ENCODE measurements at regions not wholly inside any gene's neighbourhood (a gene's known extent, or its start where the extent isn't known, plus 50 kb on each side); places are given as distances from the start of the nearest gene placed in this dataset.

- intact Hi-C loops (cut with DNase I): no loop called here
- WGBS, 2 donors: 31 to 35% methylated on average over 7 of the region's 7 CpGs
Measured at GRCh38 chr16:86241681-86242080, 268.6 kb upstream of the FOXF1 start.

GRCh38 chr16:86242244-86243122, 267.8 kb upstream of the FOXF1 start:
- no peaks in the 10 kb centered on the region for H3K9me3 ChIP-seq (ENCODE audit: control insufficient read depth, low read length)
- 68% methylated on average over 16 of the region's 16 CpGs for WGBS, 2 donors
- intact Hi-C loops (cut with DNase I): no loop called here
- no peak overlapping the region for H3K4me3 ChIP-seq (ENCODE audit: low read length in 2 of 2)
- H3K27me3 ChIP-seq (ENCODE audit: control insufficient read depth in 1 of 2, insufficient read depth in 2 of 2, low read length in 1 of 2): no peaks in the 10 kb centered on the region
- no peaks in the 10 kb centered on the region for H3K4me1 ChIP-seq (ENCODE audit: control insufficient read depth in 1 of 2, insufficient read depth in 2 of 2, low read length in 2 of 2)
- no peak for ATAC-seq (ENCODE audit: low FRiP score)
- no peaks in the 10 kb centered on the region for H3K36me3 ChIP-seq (ENCODE audit: control insufficient read depth in 1 of 2, insufficient read depth in 2 of 2, low read length in 1 of 2)
- no peak for DNase-seq
- no peak overlapping the region for H3K27ac ChIP-seq (ENCODE audit: low read depth in 1 of 2, low read length in 2 of 2)

More at GRCh38 chr16:86241681-86242080, 268.6 kb upstream of the FOXF1 start:
- no peak for DNase-seq
- Histone ChIP-seq H3K4me1 (ENCODE audit: control insufficient read depth in 1 of 2, insufficient read depth in 2 of 2, low read length in 2 of 2) (no peaks in the 10 kb centered on the region), H3K27me3 (ENCODE audit: control insufficient read depth in 1 of 2, insufficient read depth in 2 of 2, low read length in 1 of 2) (no peaks in the 10 kb centered on the region), H3K27ac (ENCODE audit: low read depth in 1 of 2, low read length in 2 of 2) (no peak overlapping the region), H3K36me3 (ENCODE audit: control insufficient read depth in 1 of 2, insufficient read depth in 2 of 2, low read length in 1 of 2) (no peaks in the 10 kb centered on the region), H3K4me3 (ENCODE audit: low read length in 2 of 2) (no peak overlapping the region), H3K9me3 (ENCODE audit: control insufficient read depth, low read length) (no peaks in the 10 kb centered on the region)
- no peak for ATAC-seq (ENCODE audit: low FRiP score)

GRCh38 chr16:86243123-86243473, 267.2 kb upstream of the FOXF1 start:
- H3K4me1 ChIP-seq (ENCODE audit: control insufficient read depth in 1 of 2, insufficient read depth in 2 of 2, low read length in 2 of 2): no peaks in the 10 kb centered on the region
- no peak overlapping the region for H3K27ac ChIP-seq (ENCODE audit: low read depth in 1 of 2, low read length in 2 of 2)
- no peak for DNase-seq
- no peaks in the 10 kb centered on the region for H3K27me3 ChIP-seq (ENCODE audit: control insufficient read depth in 1 of 2, insufficient read depth in 2 of 2, low read length in 1 of 2)
- WGBS, 2 donors: 66 to 67% methylated on average over 6 of the region's 6 CpGs
- no peak for ATAC-seq (ENCODE audit: low FRiP score)
- H3K9me3 ChIP-seq (ENCODE audit: control insufficient read depth, low read length): no peaks in the 10 kb centered on the region
- H3K4me3 ChIP-seq (ENCODE audit: low read length in 2 of 2): no peak overlapping the region
- no peaks in the 10 kb centered on the region for H3K36me3 ChIP-seq (ENCODE audit: control insufficient read depth in 1 of 2, insufficient read depth in 2 of 2, low read length in 1 of 2)
- intact Hi-C loops (cut with DNase I): no loop called here

GRCh38 chr16:86243571-86244154, 266.7 kb upstream of the FOXF1 start:
- ATAC-seq (ENCODE audit: low FRiP score): no peak

GRCh38 chr16:86244158-86244557, 266.2 kb upstream of the FOXF1 start:
- ATAC-seq (ENCODE audit: low FRiP score) (no peak), DNase-seq (no peak)
- Histone ChIP-seq H3K36me3 (ENCODE audit: control insufficient read depth in 1 of 2, insufficient read depth in 2 of 2, low read length in 1 of 2) (no peaks in the 10 kb centered on the region), H3K9me3 (ENCODE audit: control insufficient read depth, low read length) (peaks cover 2% of the 10 kb centered on the region), H3K27me3 (ENCODE audit: control insufficient read depth in 1 of 2, insufficient read depth in 2 of 2, low read length in 1 of 2) (no peaks in the 10 kb centered on the region), H3K27ac (ENCODE audit: low read depth in 1 of 2, low read length in 2 of 2) (no peak overlapping the region), H3K4me3 (ENCODE audit: low read length in 2 of 2) (no peak overlapping the region), H3K4me1 (ENCODE audit: control insufficient read depth in 1 of 2, insufficient read depth in 2 of 2, low read length in 2 of 2) (no peaks in the 10 kb centered on the region)
- intact Hi-C loops (cut with DNase I): no loop called here
- WGBS, 2 donors: 52 to 53% methylated on average over 9 of the region's 9 CpGs

More at GRCh38 chr16:86243571-86244154, 266.7 kb upstream of the FOXF1 start:
- no peak for DNase-seq
- Histone ChIP-seq H3K4me3 (ENCODE audit: low read length in 2 of 2) (no peak overlapping the region), H3K9me3 (ENCODE audit: control insufficient read depth, low read length) (peaks cover 2% of the 10 kb centered on the region), H3K27me3 (ENCODE audit: control insufficient read depth in 1 of 2, insufficient read depth in 2 of 2, low read length in 1 of 2) (no peaks in the 10 kb centered on the region), H3K27ac (ENCODE audit: low read depth in 1 of 2, low read length in 2 of 2) (no peak overlapping the region), H3K4me1 (ENCODE audit: control insufficient read depth in 1 of 2, insufficient read depth in 2 of 2, low read length in 2 of 2) (no peaks in the 10 kb centered on the region), H3K36me3 (ENCODE audit: control insufficient read depth in 1 of 2, insufficient read depth in 2 of 2, low read length in 1 of 2) (no peaks in the 10 kb centered on the region)
- 67% methylated on average over 15 of the region's 15 CpGs for WGBS, 2 donors
- intact Hi-C loops (cut with DNase I): no loop called here

GRCh38 chr16:86244936-86245335, 265.4 kb upstream of the FOXF1 start:
- Histone ChIP-seq H3K4me1 (ENCODE audit: control insufficient read depth in 1 of 2, insufficient read depth in 2 of 2, low read length in 2 of 2) (no peaks in the 10 kb centered on the region), H3K4me3 (ENCODE audit: low read length in 2 of 2) (no peak overlapping the region), H3K36me3 (ENCODE audit: control insufficient read depth in 1 of 2, insufficient read depth in 2 of 2, low read length in 1 of 2) (no peaks in the 10 kb centered on the region), H3K27ac (ENCODE audit: low read depth in 1 of 2, low read length in 2 of 2) (no peak overlapping the region), H3K9me3 (ENCODE audit: control insufficient read depth, low read length) (peaks cover 2% of the 10 kb centered on the region), H3K27me3 (ENCODE audit: control insufficient read depth in 1 of 2, insufficient read depth in 2 of 2, low read length in 1 of 2) (no peaks in the 10 kb centered on the region)
- WGBS, 2 donors: 95% methylated on average over 3 of the region's 3 CpGs
- DNase-seq (no peak), ATAC-seq (ENCODE audit: low FRiP score) (no peak)
- intact Hi-C loops (cut with DNase I): no loop called here

GRCh38 chr16:86245351-86245750, 265.0 kb upstream of the FOXF1 start:
- intact Hi-C loops (cut with DNase I): no loop called here
- DNase-seq: no peak
- Histone ChIP-seq H3K4me1 (ENCODE audit: control insufficient read depth in 1 of 2, insufficient read depth in 2 of 2, low read length in 2 of 2) (no peaks in the 10 kb centered on the region), H3K27me3 (ENCODE audit: control insufficient read depth in 1 of 2, insufficient read depth in 2 of 2, low read length in 1 of 2) (no peaks in the 10 kb centered on the region), H3K27ac (ENCODE audit: low read depth in 1 of 2, low read length in 2 of 2) (no peak overlapping the region), H3K36me3 (ENCODE audit: control insufficient read depth in 1 of 2, insufficient read depth in 2 of 2, low read length in 1 of 2) (no peaks in the 10 kb centered on the region), H3K4me3 (ENCODE audit: low read length in 2 of 2) (no peak overlapping the region), H3K9me3 (ENCODE audit: control insufficient read depth, low read length) (peaks cover 2% of the 10 kb centered on the region)
- no peak for ATAC-seq (ENCODE audit: low FRiP score)
- 83 to 87% methylated on average over 7 of the region's 7 CpGs for WGBS, 2 donors

- no peak for ATAC-seq (ENCODE audit: low FRiP score)
- Histone ChIP-seq H3K27me3 (ENCODE audit: control insufficient read depth in 1 of 2, insufficient read depth in 2 of 2, low read length in 1 of 2) (no peaks in the 10 kb centered on the region), H3K9me3 (ENCODE audit: control insufficient read depth, low read length) (peaks cover 2% of the 10 kb centered on the region), H3K4me1 (ENCODE audit: control insufficient read depth in 1 of 2, insufficient read depth in 2 of 2, low read length in 2 of 2) (no peaks in the 10 kb centered on the region), H3K4me3 (ENCODE audit: low read length in 2 of 2) (no peak overlapping the region), H3K36me3 (ENCODE audit: control insufficient read depth in 1 of 2, insufficient read depth in 2 of 2, low read length in 1 of 2) (no peaks in the 10 kb centered on the region), H3K27ac (ENCODE audit: low read depth in 1 of 2, low read length in 2 of 2) (no peak overlapping the region)
- no peak for DNase-seq
- intact Hi-C loops (cut with DNase I): no loop called here
- 84 to 86% methylated on average over 6 of the region's 6 CpGs for WGBS, 2 donors
Measured at GRCh38 chr16:86245895-86246294, 264.4 kb upstream of the FOXF1 start.

GRCh38 chr16:86248310-86248905, 261.9 kb upstream of the FOXF1 start:
- H3K4me1 ChIP-seq (ENCODE audit: control insufficient read depth in 1 of 2, insufficient read depth in 2 of 2, low read length in 2 of 2): no peaks in the 10 kb centered on the region
- peaks cover 2% of the 10 kb centered on the region for H3K9me3 ChIP-seq (ENCODE audit: control insufficient read depth, low read length)
- intact Hi-C loops (cut with DNase I): no loop called here
- ATAC-seq (ENCODE audit: low FRiP score) (no peak), DNase-seq (no peak)
- no peak overlapping the region for H3K27ac ChIP-seq (ENCODE audit: low read depth in 1 of 2, low read length in 2 of 2)
- H3K4me3 ChIP-seq (ENCODE audit: low read length in 2 of 2): no peak overlapping the region
- no peaks in the 10 kb centered on the region for H3K36me3 ChIP-seq (ENCODE audit: control insufficient read depth in 1 of 2, insufficient read depth in 2 of 2, low read length in 1 of 2)
- 73 to 74% methylated on average over 9 of the region's 9 CpGs for WGBS, 2 donors
- H3K27me3 ChIP-seq (ENCODE audit: control insufficient read depth in 1 of 2, insufficient read depth in 2 of 2, low read length in 1 of 2): no peaks in the 10 kb centered on the region
